IMR-90 (cell line): ENCODE measurements at regions not wholly inside any gene's neighbourhood (a gene's known extent, or its start where the extent isn't known, plus 50 kb on each side); places are given as distances from the start of the nearest gene placed in this dataset.

Experiments
- CEBPB ChIP-seq: IDR thresholded peaks from 2 replicates; pipeline ENCODE4 v1.6.1; 2012; ENCODE audit warnings: low read depth, low read length, improper control_type of control experiment
- CTCF ChIP-seq: conservative IDR thresholded peaks from 2 replicates; pipeline ENCODE4 v1.5.1; 2012; ENCODE audit warnings: mild to moderate bottlenecking, low read depth, low read length, improper control_type of control experiment
- MAZ ChIP-seq: IDR thresholded peaks from 2 replicates; pipeline ENCODE4 v1.6.1; 2012; ENCODE audit warnings: low read depth, mild to moderate bottlenecking, low read length, improper control_type of control experiment, moderate library complexity, borderline replicate concordance
- POLR2A ChIP-seq: IDR thresholded peaks from 2 replicates; pipeline ENCODE4 v1.6.1; 2012; ENCODE audit warnings: mild to moderate bottlenecking, low read depth, low read length
- RFX5 ChIP-seq: IDR thresholded peaks from 2 replicates; pipeline ENCODE4 v1.8.0; 2012; ENCODE audit warnings: low read depth, mild to moderate bottlenecking, low read length, moderate library complexity
- USF2 ChIP-seq: fragments of 150-350 bp; IDR thresholded peaks from 2 replicates; pipeline ENCODE4 v1.6.1; 2017; ENCODE audit warnings: mild to moderate bottlenecking, antibody characterized with exemption, low read length, low read depth

DNA sequence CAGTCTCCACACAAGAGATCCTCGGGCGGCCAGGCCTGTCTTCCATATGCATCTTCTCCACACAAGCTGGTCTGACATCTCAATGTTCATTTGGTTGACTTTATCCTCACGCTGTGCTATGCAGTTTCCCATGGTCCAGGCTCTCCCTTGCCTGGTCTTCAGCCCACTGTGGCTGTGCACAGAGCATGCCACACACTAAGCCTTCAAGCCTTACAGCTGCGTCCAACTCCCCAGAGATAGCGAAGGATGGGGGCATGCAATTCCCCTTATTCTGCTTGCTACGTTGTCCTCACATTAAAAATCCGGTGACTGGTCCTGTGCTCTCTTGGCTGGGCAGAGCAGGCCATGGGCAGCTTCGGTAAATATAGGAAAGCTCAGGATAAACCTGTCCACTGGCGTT, 188.7 kb upstream of the TCERG1L start:
- no peak for TF ChIP-seq CEBPB
- no peak for TF ChIP-seq CTCF
- no peak for TF ChIP-seq USF2
- no peak for TF ChIP-seq RFX5
- no peak for TF ChIP-seq MAZ
- no peak for TF ChIP-seq POLR2A
